ENCODE measurements at regions not wholly inside any gene's neighbourhood (a gene's known extent, or its start where the extent isn't known, plus 50 kb on each side); places are given as distances from the start of the nearest gene placed in this dataset.

DNA sequence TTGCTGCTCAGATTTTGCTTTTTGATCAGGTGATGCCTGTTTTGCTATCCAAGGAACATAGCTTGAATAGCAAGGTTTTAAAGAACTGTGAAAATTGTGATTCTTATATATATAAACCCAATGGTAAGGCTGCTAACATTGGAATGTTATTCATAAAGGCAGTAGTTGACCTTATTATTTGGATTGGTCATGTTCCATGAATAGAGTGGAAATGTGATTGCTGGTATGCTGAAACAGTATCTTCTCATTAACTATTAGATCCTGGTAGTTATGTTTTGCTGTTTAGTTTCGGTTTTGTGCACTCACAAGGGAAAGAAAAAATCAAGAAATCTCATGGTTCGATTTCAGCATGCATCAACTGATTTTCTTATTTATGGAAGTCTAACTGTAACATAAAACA, 78.7 kb upstream of the NPHP3 start:
- Histone ChIP-seq H3K27ac (no peak overlapping the region), H3K4me3 (no peak overlapping the region), H3K9me3 (no peaks in the 10 kb centered on the region), H3K4me1 (no peaks in the 10 kb centered on the region), H3K27me3 (no peaks in the 10 kb centered on the region), H3K36me3 (ENCODE audit: low read depth, missing control alignments) (no peaks in the 10 kb centered on the region)
- intact Hi-C loops (cut with DNase I; ENCODE audit: low total_unique reads): no loop called here
- no peak for TF ChIP-seq POLR2A (IDR thresholded peaks at IDR 0.05)
- TF ChIP-seq, protein P1, sequence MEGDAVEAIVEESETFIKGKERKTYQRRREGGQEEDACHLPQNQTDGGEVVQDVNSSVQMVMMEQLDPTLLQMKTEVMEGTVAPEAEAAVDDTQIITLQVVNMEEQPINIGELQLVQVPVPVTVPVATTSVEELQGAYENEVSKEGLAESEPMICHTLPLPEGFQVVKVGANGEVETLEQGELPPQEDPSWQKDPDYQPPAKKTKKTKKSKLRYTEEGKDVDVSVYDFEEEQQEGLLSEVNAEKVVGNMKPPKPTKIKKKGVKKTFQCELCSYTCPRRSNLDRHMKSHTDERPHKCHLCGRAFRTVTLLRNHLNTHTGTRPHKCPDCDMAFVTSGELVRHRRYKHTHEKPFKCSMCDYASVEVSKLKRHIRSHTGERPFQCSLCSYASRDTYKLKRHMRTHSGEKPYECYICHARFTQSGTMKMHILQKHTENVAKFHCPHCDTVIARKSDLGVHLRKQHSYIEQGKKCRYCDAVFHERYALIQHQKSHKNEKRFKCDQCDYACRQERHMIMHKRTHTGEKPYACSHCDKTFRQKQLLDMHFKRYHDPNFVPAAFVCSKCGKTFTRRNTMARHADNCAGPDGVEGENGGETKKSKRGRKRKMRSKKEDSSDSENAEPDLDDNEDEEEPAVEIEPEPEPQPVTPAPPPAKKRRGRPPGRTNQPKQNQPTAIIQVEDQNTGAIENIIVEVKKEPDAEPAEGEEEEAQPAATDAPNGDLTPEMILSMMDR (IDR thresholded peaks at IDR 0.05): no peak
- WGBS, 2 donors: 45 to 61% methylated on average over 2 of the region's 2 CpGs
- no peak for DNase-seq

DNA sequence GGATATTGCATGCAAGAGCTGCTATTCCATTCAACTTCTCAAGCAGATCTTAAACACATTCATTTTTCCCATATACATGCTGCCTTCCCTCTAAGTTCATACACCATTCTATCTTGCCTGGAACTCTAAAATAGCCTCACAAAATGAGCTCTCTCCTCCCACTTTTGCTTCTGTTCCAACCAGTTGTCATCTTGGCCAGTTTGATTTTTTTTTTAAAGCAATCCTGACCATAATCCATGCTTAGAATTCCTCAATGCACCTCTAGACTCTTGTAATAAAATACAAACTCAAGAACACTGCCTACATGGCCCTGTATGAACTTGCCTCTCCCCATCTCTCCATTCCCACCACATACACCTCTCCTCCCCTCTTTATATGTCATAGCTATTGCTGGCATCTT, 68.6 kb upstream of the NPHP3 start:
- TF ChIP-seq POLR2A (IDR thresholded peaks at IDR 0.05): no peak
- TF ChIP-seq, protein P1 (IDR thresholded peaks at IDR 0.05): no peak
- no peak overlapping the region for H3K27ac ChIP-seq
- intact Hi-C loops (cut with DNase I; ENCODE audit: low total_unique reads): no loop called here
- H3K4me1 ChIP-seq: no peaks in the 10 kb centered on the region
- H3K36me3 ChIP-seq (ENCODE audit: low read depth, missing control alignments): no peaks in the 10 kb centered on the region
- H3K9me3 ChIP-seq: no peaks in the 10 kb centered on the region
- no peaks in the 10 kb centered on the region for H3K27me3 ChIP-seq
- DNase-seq: no peak
- H3K4me3 ChIP-seq: no peak overlapping the region

DNA sequence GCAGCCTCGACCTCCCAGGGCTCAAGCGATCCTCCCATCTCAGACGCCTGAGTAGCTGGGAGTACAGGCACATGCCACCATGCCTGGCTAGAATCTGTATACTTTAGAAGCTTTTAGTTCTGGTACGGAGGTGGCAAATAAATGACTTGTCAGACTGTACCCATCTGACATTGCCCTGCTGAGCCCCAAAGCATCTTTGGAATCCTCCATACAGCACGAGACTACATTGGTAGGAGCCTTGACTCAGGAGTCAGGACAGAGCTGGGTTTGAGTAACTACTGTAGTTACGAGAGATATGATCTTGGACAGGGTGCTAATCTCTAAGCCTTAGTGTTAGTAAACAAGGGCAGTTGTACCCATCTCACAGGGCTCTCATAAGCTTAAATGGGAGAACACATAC, 67.8 kb upstream of the NPHP3 start:
- H3K36me3 ChIP-seq (ENCODE audit: low read depth, missing control alignments): no peaks in the 10 kb centered on the region
- intact Hi-C loops (cut with DNase I; ENCODE audit: low total_unique reads): no loop called here
- H3K27me3 ChIP-seq: no peaks in the 10 kb centered on the region
- H3K27ac ChIP-seq: no peak overlapping the region
- H3K4me3 ChIP-seq: no peak overlapping the region
- DNase-seq: no peak
- H3K4me1 ChIP-seq: no peaks in the 10 kb centered on the region
- no peaks in the 10 kb centered on the region for H3K9me3 ChIP-seq
- TF ChIP-seq, protein P1 (IDR thresholded peaks at IDR 0.05): no peak
- TF ChIP-seq POLR2A (IDR thresholded peaks at IDR 0.05): no peak
- 85 to 96% methylated on average over 6 of the region's 6 CpGs for WGBS, 2 donors

DNA sequence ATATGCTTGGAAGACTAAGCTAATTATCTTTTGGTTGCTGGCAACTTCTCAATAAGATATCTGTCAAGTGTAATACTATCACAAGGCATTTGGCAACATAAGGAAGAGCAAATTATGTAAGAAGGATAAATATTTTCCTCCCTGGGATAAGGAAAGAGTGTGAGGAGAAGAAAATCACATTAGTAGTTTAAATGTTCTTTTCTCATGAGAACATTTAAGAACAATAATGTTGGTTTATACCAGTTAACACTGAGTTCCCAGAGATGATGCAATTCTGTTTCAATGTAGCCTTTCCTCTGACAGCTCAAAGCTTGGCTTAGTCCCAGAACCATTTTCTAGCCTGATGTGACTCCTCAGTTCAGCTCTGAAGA, 66.1 kb upstream of the NPHP3 start:
- Histone ChIP-seq H3K4me1 (no peaks in the 10 kb centered on the region), H3K4me3 (no peak overlapping the region), H3K27me3 (no peaks in the 10 kb centered on the region), H3K27ac (peak overlapping the region; percentile 10 to 21), H3K36me3 (ENCODE audit: low read depth, missing control alignments) (no peaks in the 10 kb centered on the region), H3K9me3 (no peaks in the 10 kb centered on the region)
- no peak for TF ChIP-seq POLR2A (IDR thresholded peaks at IDR 0.05)
- TF ChIP-seq, protein P1 (IDR thresholded peaks at IDR 0.05): no peak
- intact Hi-C loops (cut with DNase I; ENCODE audit: low total_unique reads): no loop called here
- peak; percentile 70 for DNase-seq

DNA sequence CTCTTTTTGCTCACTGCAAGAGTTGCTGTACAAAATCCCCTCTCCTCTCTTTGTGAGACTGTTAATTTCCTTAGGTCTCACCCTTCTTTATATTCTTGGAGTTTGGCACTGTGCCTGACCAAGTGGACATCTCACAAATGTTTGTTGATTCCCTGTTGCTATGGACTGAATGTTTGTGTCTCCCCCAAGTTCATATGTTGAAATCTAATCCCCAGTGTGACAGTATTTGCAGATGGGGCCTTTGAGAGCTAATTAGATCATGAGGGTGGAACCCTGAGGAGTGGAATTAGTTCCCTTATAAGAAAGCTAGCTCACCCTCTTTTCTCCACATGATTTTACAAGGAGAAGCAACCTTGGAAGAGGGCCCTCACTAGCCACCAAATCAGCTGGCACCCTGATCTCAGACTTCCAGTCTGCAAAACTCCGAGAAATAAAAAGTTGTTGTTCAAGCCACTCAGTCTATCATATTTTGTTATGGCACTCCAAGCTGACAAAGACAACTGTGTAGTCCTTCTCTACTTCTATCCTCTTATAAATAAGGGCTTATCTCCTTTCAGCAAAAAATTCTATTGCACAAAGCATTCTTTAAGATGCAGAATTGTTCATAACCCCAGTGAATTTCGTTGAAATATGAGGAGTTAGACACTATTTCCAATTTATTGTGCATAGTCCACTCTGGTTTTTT, 65.5 kb upstream of the NPHP3 start:
- Histone ChIP-seq H3K27ac (peak overlapping the region; percentile 10 to 21), H3K27me3 (no peaks in the 10 kb centered on the region), H3K9me3 (no peaks in the 10 kb centered on the region), H3K4me1 (no peaks in the 10 kb centered on the region), H3K36me3 (ENCODE audit: low read depth, missing control alignments) (no peaks in the 10 kb centered on the region), H3K4me3 (no peak overlapping the region)
- DNase-seq: no peak
- no peak for TF ChIP-seq POLR2A (IDR thresholded peaks at IDR 0.05)
- TF ChIP-seq, protein P1 (IDR thresholded peaks at IDR 0.05): no peak
- WGBS, 2 donors: 28 to 35% methylated on average over 2 of the region's 2 CpGs
- intact Hi-C loops (cut with DNase I; ENCODE audit: low total_unique reads): no loop called here

Data from testis (tissue), 2 donors.